Trophoblast cell (in vitro differentiated cells and primary cell): ENCODE measurements at regions not wholly inside any gene's neighbourhood (a gene's known extent, or its start where the extent isn't known, plus 50 kb on each side); places are given as distances from the start of the nearest gene placed in this dataset.

Source experiments
- DNase-seq, 2 donors: peaks; one replicate each; pipeline ENCODE4 v3.0.0-alpha.2; 2016
- H2AFZ ChIP-seq: 2 replicates; pipeline ENCODE4 v1.6.1; 2013; ENCODE audit warnings: low read length, moderate library complexity, mild to moderate bottlenecking; ENCODE audit not compliant: insufficient read depth, poor library complexity
- H2AK5ac ChIP-seq: 2 replicates; pipeline ENCODE4 v1.6.1; 2013; ENCODE audit warnings: mild to moderate bottlenecking, low read length
- H2BK120ac ChIP-seq: 2 replicates; pipeline ENCODE4 v1.6.1; 2013; ENCODE audit warnings: low read length, mild to moderate bottlenecking, moderate library complexity; ENCODE audit not compliant: insufficient read depth, poor library complexity
- H2BK12ac ChIP-seq: 2 replicates; pipeline ENCODE4 v1.6.1; 2013; ENCODE audit warnings: mild to moderate bottlenecking, low read length, moderate library complexity
- H2BK5ac ChIP-seq: 2 replicates; pipeline ENCODE4 v1.6.1; 2013; ENCODE audit warnings: low read length, low read depth, moderate library complexity, mild to moderate bottlenecking; ENCODE audit not compliant: poor library complexity
- H3K14ac ChIP-seq: 2 replicates; pipeline ENCODE4 v1.6.1; 2013; ENCODE audit warnings: mild to moderate bottlenecking, low read length
- H3K18ac ChIP-seq: 2 replicates; pipeline ENCODE4 v1.6.1; 2013; ENCODE audit warnings: mild to moderate bottlenecking, low read length
- H3K23ac ChIP-seq: 2 replicates; pipeline ENCODE4 v1.6.1; 2013; ENCODE audit warnings: low read length
- H3K27ac ChIP-seq: 2 replicates; pipeline ENCODE4 v1.5.1; 2013; ENCODE audit warnings: low read depth, mild to moderate bottlenecking, inconsistent platforms, low read length, moderate library complexity
- H3K27me3 ChIP-seq: 2 replicates; pipeline ENCODE4 v1.6.1; 2013; ENCODE audit warnings: inconsistent platforms, mild to moderate bottlenecking, low read length, moderate library complexity; ENCODE audit not compliant: insufficient read depth
- H3K36me3 ChIP-seq, 2 experiments: 1 replicate in 1 of 2; 2 replicates in 1 of 2; pipeline ENCODE4 v1.6.1; 2013; ENCODE audit warnings: low read length in 2 of 2, mild to moderate bottlenecking in 2 of 2, moderate library complexity in 1 of 2; ENCODE audit not compliant: insufficient read depth in 2 of 2, control insufficient read depth in 1 of 2
- H3K4ac ChIP-seq: 2 replicates; pipeline ENCODE4 v1.6.1; 2013; ENCODE audit warnings: low read depth, mild to moderate bottlenecking, low read length, moderate library complexity
- H3K4me1 ChIP-seq, 2 experiments: 1 replicate in 1 of 2; 2 replicates in 1 of 2; pipeline ENCODE4 v1.6.1; 2013; ENCODE audit warnings: low read length in 2 of 2, mild to moderate bottlenecking in 2 of 2, moderate library complexity in 1 of 2; ENCODE audit not compliant: insufficient read depth in 2 of 2, control insufficient read depth in 1 of 2
- H3K4me2 ChIP-seq: 2 replicates; pipeline ENCODE4 v1.6.1; 2013; ENCODE audit warnings: inconsistent platforms, mild to moderate bottlenecking, low read length, moderate library complexity
- H3K4me3 ChIP-seq: 2 replicates; pipeline ENCODE4 v1.5.1; 2013; ENCODE audit warnings: mild to moderate bottlenecking, low read depth, low read length, inconsistent platforms
- H3K79me1 ChIP-seq: one replicate; pipeline ENCODE4 v1.6.1; 2013; ENCODE audit warnings: low read length
- H3K79me2 ChIP-seq: 2 replicates; pipeline ENCODE4 v1.6.1; 2013; ENCODE audit warnings: low read length, mild to moderate bottlenecking; ENCODE audit not compliant: control insufficient read depth, insufficient read depth, poor library complexity
- H3K9ac ChIP-seq: 2 replicates; pipeline ENCODE4 v1.6.1; 2013; ENCODE audit warnings: mild to moderate bottlenecking, low read length
- H3K9me3 ChIP-seq: 2 replicates; pipeline ENCODE4 v1.6.1; 2013; ENCODE audit warnings: low read depth, mild to moderate bottlenecking, control low read depth, inconsistent platforms, low read length; ENCODE audit not compliant: insufficient read depth
- H4K12ac ChIP-seq: 2 replicates; pipeline ENCODE4 v1.6.1; 2013; ENCODE audit warnings: low read depth, mild to moderate bottlenecking, low read length, moderate library complexity
- H4K8ac ChIP-seq: 2 replicates; pipeline ENCODE4 v1.6.1; 2013; ENCODE audit warnings: low read depth, mild to moderate bottlenecking, low read length, moderate library complexity
- H4K91ac ChIP-seq: one replicate; pipeline ENCODE4 v1.6.1; 2013; ENCODE audit warnings: low read depth, mild to moderate bottlenecking, low read length, moderate library complexity
- WGBS: extraction: QIAGEN DNeasy Blood & Tissue Kit; methylation state at CpG from one replicate; pipeline ENCODE4 v1.1.7; 2013; ENCODE audit warnings: missing lambda C conversion rate; ENCODE audit not compliant: insufficient read length, insufficient coverage; ENCODE audit errors: extremely low coverage; 5-methylcytosine and 5-hydroxymethylcytosine counted together

DNA sequence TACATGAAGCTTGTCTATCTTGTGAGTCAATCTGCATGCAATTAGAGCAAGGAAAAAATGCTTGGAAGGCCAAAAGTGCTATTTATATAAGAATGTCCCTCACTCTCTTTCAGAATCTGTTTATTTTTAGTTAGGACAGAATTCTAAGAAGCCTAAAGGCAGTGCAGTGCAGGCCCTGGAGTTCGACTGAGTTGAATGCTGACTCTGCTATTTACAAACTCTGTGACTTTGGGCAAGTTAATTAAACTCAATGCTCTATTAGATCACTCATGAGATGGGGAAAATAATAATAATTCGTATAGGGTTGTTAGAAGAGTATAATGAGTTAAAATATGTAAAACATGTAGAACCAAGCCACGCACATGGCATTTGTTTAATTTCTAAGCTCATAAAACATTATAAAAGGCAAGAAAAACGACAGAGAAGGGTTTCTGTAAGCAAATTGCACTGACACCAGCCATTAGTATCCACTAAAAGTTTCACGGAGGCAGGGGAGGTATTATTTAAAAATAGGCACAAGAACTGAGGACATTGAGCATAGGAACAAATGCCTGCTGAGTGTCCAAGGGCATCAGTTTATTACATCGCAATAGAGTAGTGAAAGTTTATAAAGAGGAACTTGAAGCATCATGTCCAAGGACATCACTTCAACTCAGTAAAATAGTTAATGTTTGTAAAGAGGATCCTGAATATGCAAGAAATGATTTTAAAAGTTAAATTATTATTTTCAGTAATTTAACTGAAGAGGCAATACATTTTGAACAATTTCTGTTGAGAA lies 115.0 kb upstream of the INPP4B start:
- no peak overlapping the region for H2AK5ac ChIP-seq
- H3K36me3 ChIP-seq, result no peaks in the 10 kb centered on the region
- no peak overlapping the region for H3K9ac ChIP-seq
- no peak overlapping the region for H3K14ac ChIP-seq
- H3K27me3 ChIP-seq, result no peaks in the 10 kb centered on the region
- no peak overlapping the region for H2AFZ ChIP-seq
- H4K91ac ChIP-seq, result no peak overlapping the region
- no peak overlapping the region for H3K4me2 ChIP-seq
- H3K4me1 ChIP-seq, result no peaks in the 10 kb centered on the region
- H3K18ac ChIP-seq, result no peak overlapping the region
- H2BK120ac ChIP-seq, result no peak overlapping the region
- no peak overlapping the region for H3K27ac ChIP-seq
- H3K4me3 ChIP-seq, result no peak overlapping the region
- H4K12ac ChIP-seq, result no peak overlapping the region
- no peak overlapping the region for H2BK5ac ChIP-seq
- no peak overlapping the region for H3K23ac ChIP-seq
- no peak overlapping the region for H4K8ac ChIP-seq
- no peak overlapping the region for H2BK12ac ChIP-seq
- H3K4ac ChIP-seq, result no peak overlapping the region
- peak in 1 of 2 donors; percentile 41 for DNase-seq
- no peaks in the 10 kb centered on the region for H3K79me1 ChIP-seq
- WGBS, result no CpG with 5 or more reads among the region's 6 CpGs
- no peaks in the 10 kb centered on the region for H3K79me2 ChIP-seq
- no peaks in the 10 kb centered on the region for H3K9me3 ChIP-seq

DNA sequence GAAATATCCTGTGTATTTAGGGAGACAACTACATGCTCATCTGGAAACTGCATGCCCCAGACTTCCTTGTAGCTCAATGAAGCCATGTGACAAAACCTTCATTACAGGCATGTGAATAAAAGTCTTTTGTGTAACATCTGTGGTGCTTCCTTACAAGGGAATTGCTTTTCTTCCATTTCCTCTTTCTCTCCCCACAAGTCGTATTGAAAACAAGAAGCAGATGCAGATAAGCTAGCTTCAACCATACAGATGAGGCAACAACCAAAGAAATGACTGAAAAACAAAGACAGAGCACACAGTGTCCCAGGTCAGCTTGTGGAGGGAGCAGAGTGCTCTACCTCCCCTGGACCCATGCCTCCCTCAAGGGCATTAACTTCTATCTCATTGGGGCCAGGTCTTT lies 115.8 kb upstream of the INPP4B start:
- DNase-seq, result no peak
- H4K12ac ChIP-seq, result no peak overlapping the region
- H3K14ac ChIP-seq, result no peak overlapping the region
- H3K36me3 ChIP-seq, result no peaks in the 10 kb centered on the region
- H3K4me1 ChIP-seq, result no peaks in the 10 kb centered on the region
- no peaks in the 10 kb centered on the region for H3K9me3 ChIP-seq
- H3K9ac ChIP-seq, result no peak overlapping the region
- H3K4me2 ChIP-seq, result no peak overlapping the region
- H2BK12ac ChIP-seq, result no peak overlapping the region
- no peak overlapping the region for H2AK5ac ChIP-seq
- H3K27me3 ChIP-seq, result no peaks in the 10 kb centered on the region
- no peak overlapping the region for H4K91ac ChIP-seq
- no peak overlapping the region for H3K23ac ChIP-seq
- no peak overlapping the region for H3K4ac ChIP-seq
- no peaks in the 10 kb centered on the region for H3K79me1 ChIP-seq
- no peak overlapping the region for H2BK120ac ChIP-seq
- WGBS, result no CpG with 5 or more reads among the region's 1 CpG
- no peak overlapping the region for H4K8ac ChIP-seq
- H3K79me2 ChIP-seq, result no peaks in the 10 kb centered on the region
- H2AFZ ChIP-seq, result no peak overlapping the region
- no peak overlapping the region for H3K27ac ChIP-seq
- no peak overlapping the region for H3K4me3 ChIP-seq
- no peak overlapping the region for H3K18ac ChIP-seq
- no peak overlapping the region for H2BK5ac ChIP-seq

DNA sequence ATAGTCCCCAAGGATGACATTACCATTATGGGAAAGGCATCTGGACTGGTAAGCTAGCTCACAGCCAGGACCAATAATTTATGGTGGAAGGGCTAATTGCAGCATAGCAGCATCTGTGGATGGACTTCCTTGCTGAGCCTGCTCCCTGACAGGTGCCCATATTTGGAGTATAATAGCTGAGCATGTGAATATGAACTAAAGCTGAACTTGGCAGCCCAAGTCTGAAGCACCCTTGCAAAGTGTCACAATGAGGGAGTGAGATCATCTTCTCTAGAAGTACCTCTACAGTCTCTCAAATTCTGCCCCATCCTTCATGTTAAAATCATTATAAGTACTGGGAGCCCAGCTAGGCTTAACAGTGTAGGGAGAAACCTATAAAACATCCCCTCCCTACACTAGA lies 128.2 kb upstream of the INPP4B start:
- Histone ChIP-seq H3K9ac (no peak overlapping the region), H3K27ac (no peak overlapping the region), H3K4me3 (no peak overlapping the region)

DNA sequence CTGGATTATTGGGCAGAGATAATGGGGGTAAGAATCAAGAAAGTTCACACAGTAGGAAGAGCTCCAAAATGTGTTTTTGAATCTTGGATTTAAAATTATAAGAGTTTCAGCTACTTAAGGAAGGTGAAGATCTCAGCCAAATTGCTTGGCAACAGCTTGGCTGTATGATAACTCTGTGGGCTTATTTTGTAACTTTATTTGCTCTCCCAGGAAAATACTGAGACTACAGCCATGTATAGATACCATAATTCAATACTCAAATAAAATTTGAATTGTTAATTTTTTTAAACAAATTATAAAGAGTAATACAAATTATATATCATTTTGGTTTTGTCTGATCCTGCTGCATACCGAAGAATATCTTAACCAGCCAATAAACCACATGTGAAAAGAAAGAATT lies 129.5 kb upstream of the INPP4B start:
- H2BK120ac ChIP-seq, result no peak overlapping the region
- H3K23ac ChIP-seq, result no peak overlapping the region
- no peak overlapping the region for H4K12ac ChIP-seq
- no peaks in the 10 kb centered on the region for H3K27me3 ChIP-seq
- WGBS, result no CpG with 5 or more reads among the region's 1 CpG
- no peak overlapping the region for H2AK5ac ChIP-seq
- H3K4ac ChIP-seq, result no peak overlapping the region
- H2BK5ac ChIP-seq, result no peak overlapping the region
- no peaks in the 10 kb centered on the region for H3K36me3 ChIP-seq
- no peaks in the 10 kb centered on the region for H3K79me2 ChIP-seq
- no peak overlapping the region for H4K8ac ChIP-seq
- no peak for DNase-seq
- no peak overlapping the region for H3K4me3 ChIP-seq
- no peak overlapping the region for H3K4me2 ChIP-seq
- H3K14ac ChIP-seq, result no peak overlapping the region
- no peak overlapping the region for H3K27ac ChIP-seq
- no peak overlapping the region for H4K91ac ChIP-seq
- no peaks in the 10 kb centered on the region for H3K4me1 ChIP-seq
- H2AFZ ChIP-seq, result no peak overlapping the region
- no peak overlapping the region for H3K18ac ChIP-seq
- H2BK12ac ChIP-seq, result no peak overlapping the region
- no peak overlapping the region for H3K9ac ChIP-seq
- no peaks in the 10 kb centered on the region for H3K9me3 ChIP-seq
- H3K79me1 ChIP-seq, result no peaks in the 10 kb centered on the region

More for the DNA sequence above, 128.2 kb upstream of the INPP4B start:
- Histone ChIP-seq H2AK5ac (no peak overlapping the region), H3K23ac (no peak overlapping the region), H2BK120ac (no peak overlapping the region), H3K18ac (no peak overlapping the region), H3K79me2 (no peaks in the 10 kb centered on the region), H4K8ac (no peak overlapping the region), H2AFZ (no peak overlapping the region), H4K12ac (no peak overlapping the region), H3K36me3 (no peaks in the 10 kb centered on the region), H2BK5ac (no peak overlapping the region), H3K27me3 (no peaks in the 10 kb centered on the region), H3K4me2 (no peak overlapping the region), H3K9me3 (no peaks in the 10 kb centered on the region), H2BK12ac (no peak overlapping the region), H3K4ac (no peak overlapping the region), H4K91ac (no peak overlapping the region), H3K79me1 (no peaks in the 10 kb centered on the region), H3K4me1 (no peaks in the 10 kb centered on the region), H3K14ac (no peak overlapping the region)
- no peak for DNase-seq
